GM12891 (cell line): ENCODE measurements at regions not wholly inside any gene's neighbourhood (a gene's known extent, or its start where the extent isn't known, plus 50 kb on each side); places are given as distances from the start of the nearest gene placed in this dataset.

Source experiments
- DNase-seq: peaks from one replicate; pipeline ENCODE4 v3.0.0; 2011; ENCODE audit warnings: low spot score; ENCODE audit not compliant: insufficient read length
- FAIRE-seq: peaks from 2 replicates; lab custom pipeline; 2011; peaks lifted over from hg19 to GRCh38; lab: Jason Lieb, UNC
- PAX5 ChIP-seq: IDR thresholded peaks from 2 replicates; pipeline ENCODE4 v1.6.1; 2011; ENCODE audit warnings: low read length, moderate library complexity, mild to moderate bottlenecking; ENCODE audit not compliant: insufficient read depth, severe bottlenecking
- POLR2A ChIP-seq: IDR thresholded peaks from 2 replicates; pipeline ENCODE4 v1.6.1; 2011; ENCODE audit warnings: low read depth, low read length, control low read depth
- POLR2AphosphoS5 ChIP-seq: IDR thresholded peaks from 2 replicates; pipeline ENCODE4 v1.6.1; 2011; ENCODE audit warnings: low read depth, low read length, control low read depth
- POU2F2 ChIP-seq: IDR thresholded peaks from 2 replicates; pipeline ENCODE4 v1.6.1; 2011; ENCODE audit warnings: low read depth, mild to moderate bottlenecking, control low read depth, low read length, moderate library complexity
- SPI1 ChIP-seq: IDR thresholded peaks from 2 replicates; pipeline ENCODE4 v1.6.1; 2011; ENCODE audit warnings: low read depth, low read length, control low read depth
- TAF1 ChIP-seq: IDR thresholded peaks from 2 replicates; pipeline ENCODE4 v1.6.1; 2011; ENCODE audit warnings: low read depth, low read length, control low read depth

DNA sequence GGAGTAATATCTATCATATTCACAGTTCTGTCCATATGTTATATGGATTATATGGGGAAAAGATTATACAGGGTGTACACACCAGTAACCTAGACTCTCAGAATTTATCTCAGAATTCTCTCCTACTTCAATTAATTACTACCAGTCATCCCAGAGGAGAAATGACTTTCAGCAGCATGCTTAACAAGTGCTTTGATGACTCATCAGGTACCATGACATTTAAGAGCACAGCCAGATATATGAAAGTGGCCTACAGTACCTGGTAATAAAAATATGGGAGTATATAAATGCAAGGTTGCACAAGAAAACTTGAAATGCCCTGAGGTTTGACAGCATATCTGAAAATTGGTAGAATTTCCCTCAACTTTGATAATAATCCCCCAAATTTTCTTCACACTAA lies 1273.0 kb downstream of the OTOL1 start:
- DNase-seq (no peak), FAIRE-seq (no peak)
- TF ChIP-seq SPI1 = no peak
- no peak for TF ChIP-seq PAX5
- no peak for TF ChIP-seq POLR2A
- TF ChIP-seq POLR2AphosphoS5 = no peak
- no peak for TF ChIP-seq POU2F2
- no peak for TF ChIP-seq TAF1

- FAIRE-seq (no peak), DNase-seq (no peak)
- no peak for TF ChIP-seq PAX5
- no peak for TF ChIP-seq TAF1
- no peak for TF ChIP-seq POU2F2
- no peak for TF ChIP-seq SPI1
- TF ChIP-seq POLR2AphosphoS5 = no peak
- TF ChIP-seq POLR2A = no peak
Observed at GRCh38 chr3:162770551-162770950, 1273.9 kb downstream of the OTOL1 start.

- FAIRE-seq = no peak
- TF ChIP-seq POLR2AphosphoS5 (no peak), POLR2A (no peak)
- DNase-seq = no peak
Observed at GRCh38 chr3:162774613-162775100, 1278.0 kb downstream of the OTOL1 start.

DNA sequence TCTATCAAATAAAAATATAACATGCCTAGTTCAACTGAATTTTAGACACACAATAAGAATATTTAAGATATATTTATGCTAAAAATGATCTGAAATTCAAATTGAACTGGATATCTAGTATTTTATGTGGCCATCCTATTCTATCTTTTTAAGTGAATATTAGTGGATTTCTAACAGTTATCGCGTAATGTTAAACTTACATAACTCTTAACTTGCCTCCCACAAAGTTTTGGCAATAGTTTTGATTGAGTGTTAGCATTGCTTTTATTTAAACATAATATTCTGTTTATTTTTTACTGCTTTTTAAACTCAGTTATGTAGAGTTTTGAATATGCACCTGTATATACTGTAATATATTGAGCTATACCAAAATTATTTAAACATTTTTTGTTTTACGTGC lies 1279.5 kb downstream of the OTOL1 start:
- FAIRE-seq (no peak), DNase-seq (no peak)
- TF ChIP-seq PAX5 = no peak
- no peak for TF ChIP-seq POLR2AphosphoS5
- TF ChIP-seq SPI1 = no peak
- no peak for TF ChIP-seq POU2F2
- TF ChIP-seq TAF1 = no peak
- no peak for TF ChIP-seq POLR2A

- DNase-seq (no peak), FAIRE-seq (no peak)
- TF ChIP-seq TAF1 (no peak), POLR2A (no peak), PAX5 (no peak), POLR2AphosphoS5 (no peak), POU2F2 (no peak), SPI1 (no peak)
Observed at GRCh38 chr3:162777118-162777517, 1280.5 kb downstream of the OTOL1 start.

DNA sequence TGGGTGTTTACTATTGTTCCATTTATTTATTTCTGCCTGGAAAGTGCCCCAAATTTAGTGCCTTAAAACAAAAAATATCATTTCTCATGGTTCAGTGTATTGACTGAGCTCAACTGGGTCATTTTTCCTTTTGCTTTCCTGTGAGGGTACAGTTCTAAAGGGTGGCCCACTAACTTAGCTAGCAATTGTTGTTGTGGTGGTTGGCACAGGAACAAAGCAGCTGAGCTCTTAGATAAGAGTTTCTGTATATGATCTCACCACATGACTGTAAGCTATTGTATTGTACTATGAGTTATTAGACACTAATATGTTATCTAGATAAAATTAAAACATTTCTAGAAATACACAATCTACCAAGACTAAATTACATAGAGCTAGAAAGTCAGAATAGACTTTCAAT lies 1283.7 kb downstream of the OTOL1 start:
- FAIRE-seq (no peak), DNase-seq (no peak)
- no peak for TF ChIP-seq PAX5

- DNase-seq = no peak
- no peak for TF ChIP-seq POU2F2
- TF ChIP-seq TAF1 = no peak
- no peak for TF ChIP-seq SPI1
- no peak for TF ChIP-seq PAX5
- TF ChIP-seq POLR2A = no peak
- no peak for TF ChIP-seq POLR2AphosphoS5
- no peak for FAIRE-seq
Observed at GRCh38 chr3:162799910-162800309, 1303.3 kb downstream of the OTOL1 start.

- no peak for FAIRE-seq
- TF ChIP-seq PAX5 (no peak), POLR2A (no peak), POLR2AphosphoS5 (no peak), POU2F2 (no peak), TAF1 (no peak), SPI1 (no peak)
- DNase-seq = no peak
Observed at GRCh38 chr3:162802228-162802965, 1305.8 kb downstream of the OTOL1 start.

DNA sequence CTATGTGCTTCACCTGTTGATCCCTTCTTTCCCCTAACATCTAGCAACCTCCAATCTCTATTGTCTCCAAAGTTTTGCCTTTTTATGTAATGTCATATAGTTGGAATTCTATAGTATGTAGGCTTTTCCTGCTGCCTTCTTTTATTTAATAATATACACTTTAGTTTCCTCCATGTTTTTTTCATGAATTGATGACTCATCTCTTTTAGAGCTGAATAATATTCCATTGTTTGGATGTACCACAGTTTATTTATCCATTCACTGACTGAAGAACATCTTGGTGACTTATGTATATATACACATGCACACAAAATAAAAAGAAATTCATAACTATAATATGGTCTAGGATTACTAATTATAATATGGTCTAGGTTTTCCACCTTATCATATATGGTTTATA lies 1314.2 kb downstream of the OTOL1 start:
- no peak for TF ChIP-seq POLR2AphosphoS5
- no peak for TF ChIP-seq SPI1
- TF ChIP-seq TAF1 = no peak
- no peak for TF ChIP-seq POLR2A
- no peak for TF ChIP-seq PAX5
- TF ChIP-seq POU2F2 = no peak
- DNase-seq (no peak), FAIRE-seq (no peak)
